Prostate gland (tissue), 2 donors: ENCODE measurements at regions not wholly inside any gene's neighbourhood (a gene's known extent, or its start where the extent isn't known, plus 50 kb on each side); places are given as distances from the start of the nearest gene placed in this dataset.

ENCODE experiments used
- POLR2A ChIP-seq: fragments of 450-650 bp; IDR thresholded peaks from one replicate; pipeline ENCODE4 v1.6.1; 2016; ENCODE audit warnings: antibody characterized with exemption, mild to moderate bottlenecking
- POLR2AphosphoS5 ChIP-seq: sonication (generic); formaldehyde crosslinking; IDR thresholded peaks from one replicate; pipeline ENCODE4 v1.6.1; 2017; ENCODE audit warnings: antibody characterized with exemption
- TF ChIP-seq, protein P1 (sequence below), 4 experiments: fragments of 200-600 bp in 2 of 4; fragments of 450-650 bp in 2 of 4; sonication (generic) in 2 of 4; IDR thresholded peaks; 1 replicate in 3 of 4; 2 replicates in 1 of 4; pipeline ENCODE4 v1.5.1; 2016 to 2019; ENCODE audit warnings: antibody characterized with exemption in 4 of 4, mild to moderate bottlenecking in 2 of 4, moderate library complexity in 2 of 4

DNA sequence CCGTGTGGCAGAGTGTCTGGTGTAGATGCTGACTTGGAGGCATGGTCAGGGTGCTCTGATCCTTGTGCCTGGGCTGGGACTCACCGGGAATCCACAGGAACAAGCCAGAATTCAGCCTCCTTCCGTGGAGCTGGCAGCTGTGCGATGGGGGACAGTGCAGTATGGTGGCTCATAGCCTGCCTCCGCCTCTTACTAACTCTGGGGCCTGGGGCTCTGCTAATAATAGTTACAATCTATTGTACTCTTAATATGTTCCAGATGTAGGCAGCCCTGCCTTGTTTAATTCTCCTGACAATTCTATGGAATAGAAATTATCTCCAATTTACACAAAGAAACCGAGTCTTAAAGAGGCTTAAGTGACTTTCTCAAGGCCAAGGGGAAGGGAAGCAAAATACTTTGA, 77.6 kb downstream of the PCDH1 start:
- TF ChIP-seq, protein P1, sequence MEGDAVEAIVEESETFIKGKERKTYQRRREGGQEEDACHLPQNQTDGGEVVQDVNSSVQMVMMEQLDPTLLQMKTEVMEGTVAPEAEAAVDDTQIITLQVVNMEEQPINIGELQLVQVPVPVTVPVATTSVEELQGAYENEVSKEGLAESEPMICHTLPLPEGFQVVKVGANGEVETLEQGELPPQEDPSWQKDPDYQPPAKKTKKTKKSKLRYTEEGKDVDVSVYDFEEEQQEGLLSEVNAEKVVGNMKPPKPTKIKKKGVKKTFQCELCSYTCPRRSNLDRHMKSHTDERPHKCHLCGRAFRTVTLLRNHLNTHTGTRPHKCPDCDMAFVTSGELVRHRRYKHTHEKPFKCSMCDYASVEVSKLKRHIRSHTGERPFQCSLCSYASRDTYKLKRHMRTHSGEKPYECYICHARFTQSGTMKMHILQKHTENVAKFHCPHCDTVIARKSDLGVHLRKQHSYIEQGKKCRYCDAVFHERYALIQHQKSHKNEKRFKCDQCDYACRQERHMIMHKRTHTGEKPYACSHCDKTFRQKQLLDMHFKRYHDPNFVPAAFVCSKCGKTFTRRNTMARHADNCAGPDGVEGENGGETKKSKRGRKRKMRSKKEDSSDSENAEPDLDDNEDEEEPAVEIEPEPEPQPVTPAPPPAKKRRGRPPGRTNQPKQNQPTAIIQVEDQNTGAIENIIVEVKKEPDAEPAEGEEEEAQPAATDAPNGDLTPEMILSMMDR (IDR thresholded peaks at IDR 0.05), result no peak
- TF ChIP-seq POLR2A (no peak), POLR2AphosphoS5 (no peak)
